IMR-90 (cell line): ENCODE measurements at regions not wholly inside any gene's neighbourhood (a gene's known extent, or its start where the extent isn't known, plus 50 kb on each side); places are given as distances from the start of the nearest gene placed in this dataset.

Experiments used
- MAFK ChIP-seq: IDR thresholded peaks from 2 replicates; pipeline ENCODE4 v1.6.1; 2012; ENCODE audit warnings: low read depth, low read length, improper control_type of control experiment
- MAZ ChIP-seq: IDR thresholded peaks from 2 replicates; pipeline ENCODE4 v1.6.1; 2012; ENCODE audit warnings: low read depth, mild to moderate bottlenecking, low read length, improper control_type of control experiment, moderate library complexity, borderline replicate concordance
- POLR2A ChIP-seq: IDR thresholded peaks from 2 replicates; pipeline ENCODE4 v1.6.1; 2012; ENCODE audit warnings: mild to moderate bottlenecking, low read depth, low read length
- RCOR1 ChIP-seq: IDR thresholded peaks from 2 replicates; pipeline ENCODE4 v1.6.1; 2012; ENCODE audit warnings: mild to moderate bottlenecking, low read length, improper control_type of control experiment; ENCODE audit not compliant: insufficient replicate concordance
- RFX5 ChIP-seq: IDR thresholded peaks from 2 replicates; pipeline ENCODE4 v1.8.0; 2012; ENCODE audit warnings: low read depth, mild to moderate bottlenecking, low read length, moderate library complexity
- SMC3 ChIP-seq: fragments of 150-350 bp; IDR thresholded peaks from 2 replicates; pipeline ENCODE4 v1.6.1; 2016; ENCODE audit warnings: low read depth, mild to moderate bottlenecking, antibody characterized with exemption, low read length, moderate library complexity
- USF2 ChIP-seq: fragments of 150-350 bp; IDR thresholded peaks from 2 replicates; pipeline ENCODE4 v1.6.1; 2017; ENCODE audit warnings: mild to moderate bottlenecking, antibody characterized with exemption, low read length, low read depth
- TF ChIP-seq, protein P1 (sequence below): conservative IDR thresholded peaks from 2 replicates; pipeline ENCODE4 v1.5.1; 2012; ENCODE audit warnings: mild to moderate bottlenecking, low read depth, low read length, improper control_type of control experiment

GRCh38 chr3:117600666-117601065, 891.1 kb downstream of the TUSC7 start:
- no peak for TF ChIP-seq POLR2A
- TF ChIP-seq RCOR1, result no peak
- TF ChIP-seq, protein P1, sequence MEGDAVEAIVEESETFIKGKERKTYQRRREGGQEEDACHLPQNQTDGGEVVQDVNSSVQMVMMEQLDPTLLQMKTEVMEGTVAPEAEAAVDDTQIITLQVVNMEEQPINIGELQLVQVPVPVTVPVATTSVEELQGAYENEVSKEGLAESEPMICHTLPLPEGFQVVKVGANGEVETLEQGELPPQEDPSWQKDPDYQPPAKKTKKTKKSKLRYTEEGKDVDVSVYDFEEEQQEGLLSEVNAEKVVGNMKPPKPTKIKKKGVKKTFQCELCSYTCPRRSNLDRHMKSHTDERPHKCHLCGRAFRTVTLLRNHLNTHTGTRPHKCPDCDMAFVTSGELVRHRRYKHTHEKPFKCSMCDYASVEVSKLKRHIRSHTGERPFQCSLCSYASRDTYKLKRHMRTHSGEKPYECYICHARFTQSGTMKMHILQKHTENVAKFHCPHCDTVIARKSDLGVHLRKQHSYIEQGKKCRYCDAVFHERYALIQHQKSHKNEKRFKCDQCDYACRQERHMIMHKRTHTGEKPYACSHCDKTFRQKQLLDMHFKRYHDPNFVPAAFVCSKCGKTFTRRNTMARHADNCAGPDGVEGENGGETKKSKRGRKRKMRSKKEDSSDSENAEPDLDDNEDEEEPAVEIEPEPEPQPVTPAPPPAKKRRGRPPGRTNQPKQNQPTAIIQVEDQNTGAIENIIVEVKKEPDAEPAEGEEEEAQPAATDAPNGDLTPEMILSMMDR, result no peak
- no peak for TF ChIP-seq SMC3
- no peak for TF ChIP-seq MAZ
- no peak for TF ChIP-seq RFX5
- TF ChIP-seq USF2, result no peak
- TF ChIP-seq MAFK, result no peak
